ENCODE measurements at regions not wholly inside any gene's neighbourhood (a gene's known extent, or its start where the extent isn't known, plus 50 kb on each side); places are given as distances from the start of the nearest gene placed in this dataset.

GRCh38 chr11:30165652-30166051, 65.2 kb upstream of the FSHB start:
- Histone ChIP-seq H3K9ac (ENCODE audit: low read length) (no peak overlapping the region), H3F3A (ENCODE audit: insufficient read depth, low read length) (no peaks in the 10 kb centered on the region), H3K4me2 (ENCODE audit: low read depth, low read length) (no peak overlapping the region), H3K27ac (ENCODE audit: low read length) (no peak overlapping the region), H3K9me3 (replicated peaks; ENCODE audit: insufficient read depth, low read length) (no peaks in the 10 kb centered on the region), H4K20me1 (ENCODE audit: insufficient read depth, low read length) (no peaks in the 10 kb centered on the region), H3K27me3 (replicated peaks; ENCODE audit: insufficient read depth, low read length) (no peaks in the 10 kb centered on the region), H3K36me3 (replicated peaks; ENCODE audit: insufficient read depth, low read length) (no peaks in the 10 kb centered on the region), H3K79me2 (ENCODE audit: low read length) (no peaks in the 10 kb centered on the region), H3K4me3 (ENCODE audit: low read length) (no peak overlapping the region), H2AFZ (ENCODE audit: low read length) (no peak overlapping the region), H3K9me2 (replicated peaks; ENCODE audit: insufficient read depth, low read length) (no peaks in the 10 kb centered on the region), H3K4me1 (ENCODE audit: low read length) (no peaks in the 10 kb centered on the region)
- TF ChIP-seq CTCF (IDR thresholded peaks at IDR 0.05; ENCODE audit: low read length) (no peak), EZH2 (optimal IDR thresholded peaks at IDR 0.05; ENCODE audit: low read depth, low read length) (no peak), EZH2phosphoT487 (IDR thresholded peaks at IDR 0.05; ENCODE audit: low read length) (no peak)
- no peak for DNase-seq

GRCh38 chr11:30171661-30172060, 59.2 kb upstream of the FSHB start:
- Histone ChIP-seq H3K9me2 (replicated peaks; ENCODE audit: insufficient read depth, low read length) (no peaks in the 10 kb centered on the region), H3K27ac (ENCODE audit: low read length) (no peak overlapping the region), H3K9ac (ENCODE audit: low read length) (no peak overlapping the region), H3F3A (ENCODE audit: insufficient read depth, low read length) (no peaks in the 10 kb centered on the region), H3K4me2 (ENCODE audit: low read depth, low read length) (no peak overlapping the region), H3K36me3 (replicated peaks; ENCODE audit: insufficient read depth, low read length) (no peaks in the 10 kb centered on the region), H3K79me2 (ENCODE audit: low read length) (no peaks in the 10 kb centered on the region), H3K4me3 (ENCODE audit: low read length) (no peak overlapping the region), H4K20me1 (ENCODE audit: insufficient read depth, low read length) (no peaks in the 10 kb centered on the region), H3K9me3 (replicated peaks; ENCODE audit: insufficient read depth, low read length) (no peaks in the 10 kb centered on the region), H2AFZ (ENCODE audit: low read length) (no peak overlapping the region), H3K27me3 (replicated peaks; ENCODE audit: insufficient read depth, low read length) (no peaks in the 10 kb centered on the region), H3K4me1 (ENCODE audit: low read length) (no peaks in the 10 kb centered on the region)
- no peak for DNase-seq
- TF ChIP-seq CTCF (IDR thresholded peaks at IDR 0.05; ENCODE audit: low read length) (no peak), EZH2 (optimal IDR thresholded peaks at IDR 0.05; ENCODE audit: low read depth, low read length) (no peak), EZH2phosphoT487 (IDR thresholded peaks at IDR 0.05; ENCODE audit: low read length) (no peak)

- H3K9me2 ChIP-seq (replicated peaks; ENCODE audit: insufficient read depth, low read length), result no peaks in the 10 kb centered on the region
- H3K79me2 ChIP-seq (ENCODE audit: low read length), result no peaks in the 10 kb centered on the region
- no peaks in the 10 kb centered on the region for H4K20me1 ChIP-seq (ENCODE audit: insufficient read depth, low read length)
- no peak overlapping the region for H2AFZ ChIP-seq (ENCODE audit: low read length)
- H3K4me2 ChIP-seq (ENCODE audit: low read depth, low read length), result no peak overlapping the region
- no peak overlapping the region for H3K4me3 ChIP-seq (ENCODE audit: low read length)
- H3K36me3 ChIP-seq (replicated peaks; ENCODE audit: insufficient read depth, low read length), result no peaks in the 10 kb centered on the region
- DNase-seq, result no peak
- TF ChIP-seq EZH2 (optimal IDR thresholded peaks at IDR 0.05; ENCODE audit: low read depth, low read length) (no peak), EZH2phosphoT487 (IDR thresholded peaks at IDR 0.05; ENCODE audit: low read length) (no peak), CTCF (IDR thresholded peaks at IDR 0.05; ENCODE audit: low read length) (no peak)
- H3K9ac ChIP-seq (ENCODE audit: low read length), result no peak overlapping the region
- H3F3A ChIP-seq (ENCODE audit: insufficient read depth, low read length), result no peaks in the 10 kb centered on the region
- H3K27ac ChIP-seq (ENCODE audit: low read length), result no peak overlapping the region
- no peaks in the 10 kb centered on the region for H3K4me1 ChIP-seq (ENCODE audit: low read length)
- no peaks in the 10 kb centered on the region for H3K9me3 ChIP-seq (replicated peaks; ENCODE audit: insufficient read depth, low read length)
- H3K27me3 ChIP-seq (replicated peaks; ENCODE audit: insufficient read depth, low read length), result no peaks in the 10 kb centered on the region
These were observed 58.7 kb upstream of the FSHB start for GRCh38 chr11:30172158-30172557.

Data from MM.1S (cell line).